T-cell (primary cell): ENCODE measurements at regions not wholly inside any gene's neighbourhood (a gene's known extent, or its start where the extent isn't known, plus 50 kb on each side); places are given as distances from the start of the nearest gene placed in this dataset.

ENCODE experiments used
- ATAC-seq, 4 experiments: fragments of 200-7000 bp in 3 of 4; fragments of 150-1000 bp in 1 of 4; cut with Tn5 transposase; replicated peaks in 1 of 4; 1 replicate in 3 of 4; 2 replicates in 1 of 4; pipeline ENCODE4 v1.10.0; 2021; ENCODE audit warnings: moderate library complexity in 3 of 4, mild to moderate bottlenecking in 2 of 4, moderate number of reproducible peaks in 1 of 4
- CTCF ChIA-PET, 2 donors: fragments of 300-600 bp; sonication (Branson Sonifier 250); formaldehyde crosslinking; loops; one replicate each; lab custom pipeline; 2022; ENCODE audit warnings: antibody characterized with exemption in 2 of 2; lab: Charles Lee
- POLR2A ChIA-PET, 2 donors: fragments of 300-600 bp; sonication (Branson Sonifier 250); formaldehyde crosslinking; loops; one replicate each; lab custom pipeline; 2022; ENCODE audit warnings: antibody characterized with exemption in 2 of 2; lab: Charles Lee
- DNase-seq, 35 experiments: peaks; one replicate each; pipeline versions ENCODE4 v3.0.0 to v3.0.0-alpha.2; 2013 to 2023
- H3K27ac ChIP-seq: one replicate; pipeline ENCODE4 v1.5.1; 2013; ENCODE audit warnings: low read length
- H3K27me3 ChIP-seq, 2 experiments: replicated peaks in 1 of 2; 1 replicate in 1 of 2; 2 replicates in 1 of 2; pipeline versions ENCODE4 v1.6.1 to v1.7.0; 2013; ENCODE audit warnings: low read length in 1 of 2, mixed read lengths in 1 of 2; ENCODE audit not compliant: control insufficient read depth in 2 of 2, insufficient read depth in 2 of 2; ENCODE audit errors: extremely low read depth in 1 of 2
- H3K36me3 ChIP-seq, 2 donors: 1 replicate in 1 of 2; 2 replicates in 1 of 2; pipeline versions ENCODE4 v1.6.1 to v1.7.0; 2013; ENCODE audit warnings: low read length in 1 of 2; ENCODE audit not compliant: control insufficient read depth in 2 of 2, insufficient read depth in 1 of 2; ENCODE audit errors: extremely low read depth in 1 of 2
- H3K4me1 ChIP-seq, 2 experiments: 1 replicate in 1 of 2; 2 replicates in 1 of 2; pipeline versions ENCODE4 v1.6.1 to v1.7.0; 2013; ENCODE audit warnings: low read length in 2 of 2, mixed read lengths in 1 of 2; ENCODE audit not compliant: insufficient read depth in 2 of 2, control insufficient read depth in 1 of 2; ENCODE audit errors: extremely low read depth in 1 of 2
- H3K4me3 ChIP-seq, 2 donors: 1 replicate in 1 of 2; 2 replicates in 1 of 2; pipeline versions ENCODE4 v1.5.1 to v1.7.0; 2013; ENCODE audit warnings: mild to moderate bottlenecking in 2 of 2, low read length in 1 of 2, moderate library complexity in 1 of 2; ENCODE audit not compliant: control insufficient read depth in 1 of 2; ENCODE audit errors: extremely low read depth in 1 of 2
- H3K9me3 ChIP-seq: 2 replicates; pipeline ENCODE4 v1.7.0; 2013
- H3K27ac Mint-ChIP-seq, 2 donors: one replicate each; pipeline ENCODE4 v1.8.0; 2020 to 2021; ENCODE audit warnings: mild to moderate bottlenecking in 2 of 2, mixed read lengths in 2 of 2
- H3K27me3 Mint-ChIP-seq, 2 donors: one replicate each; pipeline ENCODE4 v1.8.0; 2021 to 2022; ENCODE audit warnings: mixed read lengths in 2 of 2
- H3K36me3 Mint-ChIP-seq: one replicate; pipeline ENCODE4 v1.8.0; 2021; ENCODE audit warnings: mixed read lengths
- H3K4me1 Mint-ChIP-seq, 3 donors: one replicate each; pipeline ENCODE4 v1.8.0; 2020 to 2022; ENCODE audit warnings: mixed read lengths in 3 of 3, mild to moderate bottlenecking in 1 of 3
- H3K4me3 Mint-ChIP-seq, 3 donors: one replicate each; pipeline ENCODE4 v1.8.0; 2020 to 2022; ENCODE audit warnings: mild to moderate bottlenecking in 3 of 3, mixed read lengths in 3 of 3, moderate library complexity in 3 of 3
- H3K9me3 Mint-ChIP-seq, 3 donors: one replicate each; pipeline ENCODE4 v1.8.0; 2020 to 2022; ENCODE audit warnings: mixed read lengths in 3 of 3
- WGBS: methylation state at CpG from one replicate; pipeline ENCODE4 v1.1.5; 2013; ENCODE audit warnings: missing lambda C conversion rate; ENCODE audit not compliant: insufficient coverage; 5-methylcytosine and 5-hydroxymethylcytosine counted together

- Histone ChIP-seq H3K27ac (no peak overlapping the region), H3K36me3 (no peaks in the 10 kb centered on the region), H3K4me3 (no peak overlapping the region), H3K9me3 (no peaks in the 10 kb centered on the region), H3K4me1 (no peaks in the 10 kb centered on the region), H3K27me3 (peaks cover 0 to 3% of the 10 kb centered on the region in 2 experiments)
- 83% methylated on average over 4 of the region's 5 CpGs for WGBS
- POLR2A ChIA-PET, result no interaction called here
- Mint-ChIP-seq H3K4me1 (no peaks in the 10 kb centered on the region), H3K9me3 (no peaks in the 10 kb centered on the region), H3K36me3 (no peaks in the 10 kb centered on the region), H3K27ac (no peak overlapping the region), H3K27me3 (peaks cover 0 to 13% of the 10 kb centered on the region in 2 donors), H3K4me3 (no peak overlapping the region)
- DNase-seq (no peak), ATAC-seq (no peak)
- CTCF ChIA-PET, result no interaction called here
Measured at GRCh38 chr1:232322162-232322734, 307.7 kb downstream of the SIPA1L2 start.

- Mint-ChIP-seq H3K4me3 (no peak overlapping the region), H3K9me3 (no peaks in the 10 kb centered on the region), H3K27me3 (peaks cover 0 to 13% of the 10 kb centered on the region in 2 donors), H3K36me3 (no peaks in the 10 kb centered on the region), H3K4me1 (no peaks in the 10 kb centered on the region), H3K27ac (no peak overlapping the region)
- ChIA-PET CTCF (interaction anchor here in 1 of 2 donors (0.6 kb wide), 1 partner anchor 17 kb away, joined by 3 read pairs; no protein-coding TSS in a partner anchor), POLR2A (interaction anchor here in 1 of 2 donors (0.6 kb wide), 1 partner anchor 987 kb away, joined by 3 read pairs; no protein-coding TSS in a partner anchor)
- WGBS, result 91% methylated on average over 1 of the region's 4 CpGs
- Histone ChIP-seq H3K9me3 (no peaks in the 10 kb centered on the region), H3K36me3 (no peaks in the 10 kb centered on the region), H3K27ac (no peak overlapping the region), H3K27me3 (no peaks in the 10 kb centered on the region), H3K4me3 (no peak overlapping the region), H3K4me1 (no peaks in the 10 kb centered on the region)
- DNase-seq (no peak), ATAC-seq (no peak)
Measured at GRCh38 chr1:232319518-232320210, 310.3 kb downstream of the SIPA1L2 start.

- no peak for ATAC-seq
- no peaks in the 10 kb centered on the region for H3K36me3 Mint-ChIP-seq
Measured at GRCh38 chr1:232319072-232319471, 310.9 kb downstream of the SIPA1L2 start.

GRCh38 chr1:232318143-232318542 is 311.8 kb downstream of the SIPA1L2 start:
- WGBS, result no CpG with 5 or more reads among the region's 2 CpGs

More at GRCh38 chr1:232319072-232319471, 310.9 kb downstream of the SIPA1L2 start:
- no peaks in the 10 kb centered on the region for H3K4me1 Mint-ChIP-seq
- POLR2A ChIA-PET, result no interaction called here
- CTCF ChIA-PET, result no interaction called here
- 92% methylated on average over 10 of the region's 10 CpGs for WGBS
- Histone ChIP-seq H3K9me3 (no peaks in the 10 kb centered on the region), H3K36me3 (no peaks in the 10 kb centered on the region), H3K27me3 (no peaks in the 10 kb centered on the region), H3K4me1 (no peaks in the 10 kb centered on the region), H3K27ac (no peak overlapping the region), H3K4me3 (no peak overlapping the region)
- H3K27me3 Mint-ChIP-seq, result peaks cover 0 to 12% of the 10 kb centered on the region in 2 donors
- no peaks in the 10 kb centered on the region for H3K9me3 Mint-ChIP-seq
- no peak overlapping the region for H3K27ac Mint-ChIP-seq
- H3K4me3 Mint-ChIP-seq, result no peak overlapping the region
- no peak for DNase-seq

GRCh38 chr1:232317350-232317749 is 312.6 kb downstream of the SIPA1L2 start:
- no peaks in the 10 kb centered on the region for H3K4me1 Mint-ChIP-seq
- no CpG with 5 or more reads among the region's 1 CpG for WGBS
- H3K27me3 Mint-ChIP-seq, result peaks cover under 1 to 2% of the 10 kb centered on the region in 2 donors
- Histone ChIP-seq H3K4me1 (no peaks in the 10 kb centered on the region), H3K4me3 (no peak overlapping the region), H3K27ac (no peak overlapping the region), H3K27me3 (no peaks in the 10 kb centered on the region), H3K9me3 (no peaks in the 10 kb centered on the region), H3K36me3 (no peaks in the 10 kb centered on the region)
- CTCF ChIA-PET, result no interaction called here
- H3K4me3 Mint-ChIP-seq, result no peak overlapping the region
- DNase-seq (no peak), ATAC-seq (no peak)
- POLR2A ChIA-PET, result no interaction called here
- H3K27ac Mint-ChIP-seq, result no peak overlapping the region
- peaks cover 6% of the 10 kb centered on the region for H3K36me3 Mint-ChIP-seq
- peaks cover 8 to 15% (median 10%) of the 10 kb centered on the region in 3 donors for H3K9me3 Mint-ChIP-seq

More at GRCh38 chr1:232318143-232318542, 311.8 kb downstream of the SIPA1L2 start:
- Histone ChIP-seq H3K9me3 (no peaks in the 10 kb centered on the region), H3K27me3 (no peaks in the 10 kb centered on the region), H3K27ac (no peak overlapping the region), H3K4me3 (no peak overlapping the region), H3K4me1 (no peaks in the 10 kb centered on the region), H3K36me3 (no peaks in the 10 kb centered on the region)
- peaks cover 3 to 7% (median 7%) of the 10 kb centered on the region in 3 donors for H3K9me3 Mint-ChIP-seq
- peaks cover 2% of the 10 kb centered on the region for H3K36me3 Mint-ChIP-seq
- no peaks in the 10 kb centered on the region for H3K4me1 Mint-ChIP-seq
- POLR2A ChIA-PET, result no interaction called here
- H3K27ac Mint-ChIP-seq, result no peak overlapping the region
- CTCF ChIA-PET, result no interaction called here
- H3K27me3 Mint-ChIP-seq, result peaks cover 2 to 3% of the 10 kb centered on the region in 2 donors
- no peak overlapping the region for H3K4me3 Mint-ChIP-seq
- DNase-seq (no peak), ATAC-seq (no peak)

GRCh38 chr1:232316864-232317263 is 313.1 kb downstream of the SIPA1L2 start:
- H3K27me3 ChIP-seq, result no peaks in the 10 kb centered on the region
- CTCF ChIA-PET, result no interaction called here
- Mint-ChIP-seq H3K9me3 (peaks cover 8 to 18% (median 10%) of the 10 kb centered on the region in 3 donors), H3K4me1 (no peaks in the 10 kb centered on the region), H3K4me3 (no peak overlapping the region), H3K27ac (no peak overlapping the region), H3K27me3 (peaks cover 0 to 2% of the 10 kb centered on the region in 2 donors), H3K36me3 (peaks cover 6% of the 10 kb centered on the region)
- no peak for DNase-seq
- H3K27ac ChIP-seq, result no peak overlapping the region
- ATAC-seq, result no peak
- no peaks in the 10 kb centered on the region for H3K4me1 ChIP-seq
- POLR2A ChIA-PET, result no interaction called here
- no peaks in the 10 kb centered on the region for H3K36me3 ChIP-seq
- no peaks in the 10 kb centered on the region for H3K9me3 ChIP-seq
- no peak overlapping the region for H3K4me3 ChIP-seq
